GM12892 (cell line): ENCODE measurements at regions not wholly inside any gene's neighbourhood (a gene's known extent, or its start where the extent isn't known, plus 50 kb on each side); places are given as distances from the start of the nearest gene placed in this dataset.
"Not testable (repeated sequence)": the region's sequence is repeated elsewhere in the genome, so short reads cannot be mapped to it uniquely, and the experiment has no call there.

Source experiments
- DNase-seq: peaks from one replicate; pipeline ENCODE4 v3.0.0; 2011; ENCODE audit not compliant: insufficient read length
- FAIRE-seq: peaks from 2 replicates; lab custom pipeline; 2011; peaks lifted over from hg19 to GRCh38; lab: Jason Lieb, UNC
- POLR2A ChIP-seq: IDR thresholded peaks from 2 replicates; pipeline ENCODE4 v1.6.1; 2011; ENCODE audit warnings: low read depth, low read length, control low read depth
- POLR2AphosphoS5 ChIP-seq: IDR thresholded peaks from 2 replicates; pipeline ENCODE4 v1.6.1; 2011; ENCODE audit warnings: low read depth, low read length, control low read depth
- TAF1 ChIP-seq: IDR thresholded peaks from 2 replicates; pipeline ENCODE4 v1.6.1; 2011; ENCODE audit warnings: low read depth, mild to moderate bottlenecking, control low read depth, low read length, borderline replicate concordance

- not testable (repeated sequence) for FAIRE-seq, DNase-seq
These were observed 54.0 kb upstream of the WWC2 start for GRCh38 chr4:183044924-183045640.

GRCh38 chr4:183038436-183038835 lies 60.6 kb upstream of the WWC2 start:
- no peak for FAIRE-seq
- TF ChIP-seq TAF1 (no peak), POLR2AphosphoS5 (no peak), POLR2A (no peak)
- DNase-seq, result no peak

GRCh38 chr4:183035726-183036415 lies 63.2 kb upstream of the WWC2 start:
- no peak for DNase-seq
- TF ChIP-seq POLR2AphosphoS5, result no peak
- TF ChIP-seq POLR2A, result no peak

GRCh38 chr4:183035256-183035655 lies 63.8 kb upstream of the WWC2 start:
- FAIRE-seq (no peak), DNase-seq (no peak)
- TF ChIP-seq TAF1 (no peak), POLR2A (no peak), POLR2AphosphoS5 (no peak)

More at GRCh38 chr4:183035726-183036415, 63.2 kb upstream of the WWC2 start:
- no peak for FAIRE-seq

- no peak for FAIRE-seq
- no peak for DNase-seq
- TF ChIP-seq POLR2AphosphoS5 (no peak), TAF1 (no peak), POLR2A (no peak)
These were observed 68.2 kb upstream of the WWC2 start for GRCh38 chr4:183030823-183031222.

GRCh38 chr4:183030309-183030708 lies 68.7 kb upstream of the WWC2 start:
- no peak for DNase-seq
- no peak for TF ChIP-seq POLR2AphosphoS5
- no peak for TF ChIP-seq TAF1
- TF ChIP-seq POLR2A, result no peak
- no peak for FAIRE-seq

GRCh38 chr4:183029365-183029764 lies 69.7 kb upstream of the WWC2 start:
- DNase-seq (no peak), FAIRE-seq (no peak)

GRCh38 chr4:183026701-183027100 lies 72.4 kb upstream of the WWC2 start:
- no peak for FAIRE-seq
- DNase-seq, result no peak
- TF ChIP-seq POLR2AphosphoS5 (no peak), POLR2A (no peak), TAF1 (no peak)

More at GRCh38 chr4:183029365-183029764, 69.7 kb upstream of the WWC2 start:
- TF ChIP-seq POLR2A (no peak), TAF1 (no peak), POLR2AphosphoS5 (no peak)

GRCh38 chr4:183022617-183023016 lies 76.4 kb upstream of the WWC2 start:
- no peak for DNase-seq
- TF ChIP-seq POLR2A (no peak), TAF1 (no peak), POLR2AphosphoS5 (no peak)
- FAIRE-seq, result no peak

- FAIRE-seq, result no peak
- no peak for DNase-seq
- TF ChIP-seq POLR2AphosphoS5 (no peak), TAF1 (no peak), POLR2A (no peak)
These were observed 81.1 kb upstream of the WWC2 start for GRCh38 chr4:183017962-183018361.

GRCh38 chr4:183014361-183015084 lies 84.5 kb upstream of the WWC2 start:
- DNase-seq, result no peak
- TF ChIP-seq POLR2A (no peak), POLR2AphosphoS5 (no peak), TAF1 (no peak)
- FAIRE-seq, result no peak

GRCh38 chr4:183013730-183014002 lies 85.4 kb upstream of the WWC2 start:
- DNase-seq (no peak), FAIRE-seq (no peak)
- TF ChIP-seq TAF1 (no peak), POLR2A (no peak), POLR2AphosphoS5 (no peak)
